GM13976 (cell line): ENCODE measurements at regions not wholly inside any gene's neighbourhood (a gene's known extent, or its start where the extent isn't known, plus 50 kb on each side); places are given as distances from the start of the nearest gene placed in this dataset.

ENCODE experiments used
- DNase-seq: peaks from one replicate; pipeline ENCODE4 v3.0.0; 2012; ENCODE audit warnings: low spot score
- CTCF ChIP-seq: IDR thresholded peaks from 2 replicates; pipeline ENCODE4 v1.5.1; 2012; ENCODE audit warnings: borderline replicate concordance, mild to moderate bottlenecking; ENCODE audit not compliant: insufficient read depth; ENCODE audit errors: extremely low read depth, missing control alignments, control extremely low read depth
- in situ Hi-C: fragments of 300-500 bp; cut with MboI; formaldehyde crosslinking; loops from one replicate; pipeline ENCODE4 v1.12.0; 2022; ENCODE audit warnings: low sequenced_read_pairs, mixed read lengths, inconsistent platforms; ENCODE audit not compliant: unreplicated experiment

DNA sequence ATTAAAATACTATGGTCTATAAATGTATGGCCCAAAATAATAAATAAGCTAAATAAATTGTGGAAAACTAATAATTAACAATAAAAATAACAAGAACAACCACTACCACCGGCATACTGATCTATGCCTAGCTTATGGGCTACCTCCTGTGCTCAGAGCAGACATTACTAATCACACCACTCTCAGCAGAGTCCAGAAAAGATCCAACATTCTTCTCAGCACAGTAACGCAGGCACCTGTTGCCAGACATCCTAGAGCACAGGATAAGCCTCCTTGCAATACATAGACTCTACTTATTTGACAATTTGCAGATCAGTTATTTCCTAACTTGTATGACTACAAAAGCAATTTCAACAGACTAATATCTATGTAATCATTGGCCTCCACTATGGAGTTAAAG, 137.1 kb upstream of the NEBL start:
- no peak for TF ChIP-seq CTCF
- in situ Hi-C loops, result no loop called here
- no peak for DNase-seq

GRCh38 chr10:21032587-21033319, 135.6 kb upstream of the NEBL start:
- no peak for TF ChIP-seq CTCF
- DNase-seq, result no peak
- in situ Hi-C loops, result no loop called here

DNA sequence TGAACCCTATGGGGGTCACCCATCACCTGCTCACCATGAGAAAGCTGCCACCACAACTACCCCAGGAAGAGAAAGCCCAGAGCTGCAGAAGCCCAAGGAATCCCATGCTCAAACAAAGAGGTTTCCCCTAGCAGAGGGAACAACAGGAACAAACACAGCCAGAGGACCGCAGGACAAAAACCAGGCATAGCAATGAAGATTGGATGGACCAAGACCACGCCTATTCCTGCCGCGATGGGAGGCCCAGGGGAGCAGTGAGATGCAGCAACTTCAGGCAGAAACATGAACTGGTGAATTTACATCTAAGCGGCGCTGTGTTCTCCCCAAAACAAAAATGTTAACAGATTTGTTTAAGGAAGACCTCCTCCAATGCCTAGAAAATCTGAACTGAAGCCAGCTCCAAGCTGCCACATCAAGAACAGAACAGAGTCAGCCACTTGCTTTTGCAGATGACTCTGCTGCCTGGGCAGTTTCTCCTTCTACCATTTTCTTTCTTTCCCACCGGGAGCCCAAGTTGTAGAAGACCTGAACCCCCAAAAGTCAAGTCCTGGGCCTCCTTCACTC, 134.2 kb upstream of the NEBL start:
- no peak for TF ChIP-seq CTCF
- no peak for DNase-seq
- in situ Hi-C loops, result no loop called here

- in situ Hi-C loops, result no loop called here
- TF ChIP-seq CTCF, result no peak
- DNase-seq, result no peak
Observed at GRCh38 chr10:21030091-21030490, 133.0 kb upstream of the NEBL start.

DNA sequence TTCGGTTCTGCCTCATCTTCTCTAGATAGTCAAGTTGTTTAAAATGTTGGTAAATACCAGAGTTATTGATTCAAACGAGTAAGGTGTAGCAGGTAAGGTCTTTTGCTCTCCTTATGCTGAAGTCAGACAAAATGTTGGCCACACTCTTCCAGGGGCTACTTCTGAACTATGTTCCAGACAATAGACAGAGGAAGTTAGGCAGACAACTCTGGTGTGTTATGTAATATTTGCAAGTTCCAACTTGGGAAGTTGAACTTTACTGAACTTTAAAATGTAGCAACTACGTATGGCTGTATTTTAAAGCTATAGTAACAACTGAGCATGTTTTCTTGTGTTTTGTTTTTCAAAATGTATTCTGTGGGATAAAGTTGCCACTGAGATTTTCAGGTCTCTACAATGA, 125.7 kb upstream of the NEBL start:
- no peak for DNase-seq
- TF ChIP-seq CTCF, result no peak
- in situ Hi-C loops, result no loop called here

- in situ Hi-C loops, result no loop called here
- TF ChIP-seq CTCF, result no peak
- DNase-seq, result no peak
Observed at GRCh38 chr10:21021843-21022594, 124.9 kb upstream of the NEBL start.
